Urothelium cell line (cell line): ENCODE measurements at regions not wholly inside any gene's neighbourhood (a gene's known extent, or its start where the extent isn't known, plus 50 kb on each side); places are given as distances from the start of the nearest gene placed in this dataset.

Experiments
- DNase-seq: peaks from one replicate; pipeline ENCODE4 v3.0.0; 2011; ENCODE audit warnings: low spot score, mixed read lengths
- FAIRE-seq: peaks from 2 replicates; lab custom pipeline; 2011; peaks lifted over from hg19 to GRCh38; lab: Jason Lieb, UNC

DNA sequence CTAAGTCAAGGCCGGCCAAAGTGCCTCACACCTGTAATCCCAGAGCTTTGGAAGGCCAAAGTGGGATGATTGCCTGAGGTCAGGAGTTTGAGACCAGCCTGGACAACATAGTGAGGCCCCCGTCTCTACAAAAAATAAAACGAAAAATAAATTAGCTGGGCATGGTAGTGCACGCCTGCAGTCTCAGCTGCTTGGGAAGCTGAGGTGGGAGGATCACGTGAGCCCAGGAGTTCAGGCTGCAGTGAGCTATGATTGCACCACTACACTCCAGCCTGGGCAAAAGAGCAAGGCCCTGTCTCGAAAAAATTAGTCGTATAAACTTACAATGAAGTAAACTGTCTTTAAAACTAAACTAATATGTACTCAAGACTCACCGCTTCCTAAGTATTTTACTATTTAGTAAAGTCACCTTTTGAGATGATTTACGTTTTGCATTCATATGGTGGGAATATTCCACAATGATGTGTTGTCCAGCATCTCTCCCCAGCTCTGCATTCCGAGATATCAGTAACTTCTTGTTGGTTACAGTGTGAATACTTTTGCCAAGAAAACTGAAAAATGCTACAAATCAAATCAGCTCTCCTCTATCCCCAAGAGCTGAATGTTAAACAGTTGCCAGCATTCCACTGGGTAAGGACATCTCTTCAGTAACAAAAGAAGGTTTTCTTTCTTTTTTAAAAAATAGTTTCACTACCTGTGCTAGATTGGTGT lies 84.9 kb upstream of the C21orf91 start:
- no peak for FAIRE-seq

DNA sequence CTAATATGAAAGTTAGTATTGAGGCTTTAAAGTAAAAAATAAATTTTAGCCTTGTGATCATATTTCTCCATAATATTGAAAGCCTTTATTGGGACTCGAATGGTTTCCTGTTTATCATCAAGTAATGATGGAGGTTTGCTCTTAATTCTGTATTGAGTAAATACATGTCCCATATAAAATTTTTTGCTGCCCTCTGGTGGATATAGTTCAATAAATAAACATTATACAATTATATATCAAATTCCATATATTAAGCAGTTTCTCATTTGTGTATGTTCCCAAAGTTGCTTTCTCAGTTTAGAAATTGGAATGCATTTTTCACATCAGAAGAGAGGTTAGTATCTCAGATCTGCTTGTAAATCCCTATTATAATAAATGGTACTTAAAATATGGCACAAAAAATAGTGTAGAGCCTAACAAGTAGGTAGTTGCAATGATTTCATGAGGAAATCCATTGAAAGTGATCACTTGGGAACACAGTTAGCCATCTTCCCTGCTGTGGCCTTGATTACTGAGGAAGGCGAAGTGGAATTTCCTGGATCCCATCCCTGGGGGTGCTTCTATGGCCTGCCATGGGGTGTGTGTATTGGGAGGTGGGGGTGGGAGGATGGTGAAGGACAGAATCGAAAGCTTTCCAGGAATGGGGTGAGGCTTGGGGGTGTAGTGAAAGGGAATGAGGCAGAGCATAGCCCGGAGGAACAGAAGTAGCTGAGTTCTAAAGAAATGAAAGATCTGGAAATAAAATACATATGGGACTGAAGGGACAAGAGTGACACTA lies 84.1 kb upstream of the C21orf91 start:
- no peak for DNase-seq
- no peak for FAIRE-seq

More for the DNA sequence above, 84.9 kb upstream of the C21orf91 start:
- no peak for DNase-seq

- DNase-seq (no peak), FAIRE-seq (no peak)
These were observed 82.4 kb upstream of the C21orf91 start for GRCh38 chr21:17901458-17902079.

DNA sequence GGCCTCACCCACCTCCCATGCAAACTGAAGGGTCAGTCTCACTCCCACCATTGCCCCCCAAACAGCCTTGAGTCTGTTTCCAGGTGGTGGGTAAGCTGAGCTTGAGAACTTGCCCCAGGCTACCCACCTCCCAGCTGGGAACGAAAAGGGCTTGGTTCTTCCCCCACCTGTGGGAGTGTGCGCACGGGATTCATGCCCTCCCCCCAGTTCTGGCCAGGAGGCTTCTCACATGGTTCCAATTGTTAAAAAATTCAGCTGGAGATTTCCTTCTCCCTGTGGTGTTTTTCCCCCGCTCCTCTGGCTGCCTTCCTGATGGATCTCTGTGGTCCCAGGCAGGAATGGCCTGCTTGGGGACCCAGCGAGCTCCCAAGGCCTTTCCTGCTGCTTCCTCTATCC lies 81.8 kb upstream of the C21orf91 start:
- DNase-seq = no peak
- no peak for FAIRE-seq

DNA sequence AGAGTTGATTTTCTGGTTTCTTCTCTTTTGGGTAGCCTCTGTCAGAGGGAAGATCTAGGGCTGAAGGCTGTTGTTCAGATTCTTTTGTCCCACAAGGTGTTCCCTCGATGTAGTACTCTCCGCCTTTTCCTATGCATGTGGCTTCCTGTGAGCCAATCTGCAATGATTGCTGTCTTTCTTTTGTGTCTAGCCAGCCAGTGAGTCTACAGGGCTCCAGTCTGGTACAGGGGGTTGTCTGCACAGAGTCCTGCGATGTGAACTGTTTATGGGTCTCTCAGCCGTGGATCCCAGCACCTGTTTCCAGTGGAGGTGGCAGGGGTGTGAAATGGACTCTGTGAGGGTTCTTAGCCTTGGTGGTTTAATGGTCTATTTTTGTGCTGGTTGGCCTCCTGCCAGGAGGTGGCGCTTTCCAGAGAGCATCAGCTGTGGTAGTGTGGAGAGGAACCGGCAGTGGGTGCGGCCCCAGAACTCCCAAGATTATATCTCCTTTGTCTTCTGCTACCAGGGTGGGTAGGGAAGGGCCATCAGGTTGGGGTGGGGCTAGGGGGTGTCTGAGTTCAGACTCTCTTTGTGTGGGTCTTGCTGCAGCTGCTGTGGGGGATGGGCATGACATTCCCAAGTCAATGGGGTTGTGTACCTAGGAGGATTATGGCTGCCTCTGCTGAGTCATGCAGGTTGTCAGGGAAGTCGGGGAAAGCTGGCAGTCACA lies 81.3 kb upstream of the C21orf91 start:
- FAIRE-seq (no peak), DNase-seq (no peak)

DNA sequence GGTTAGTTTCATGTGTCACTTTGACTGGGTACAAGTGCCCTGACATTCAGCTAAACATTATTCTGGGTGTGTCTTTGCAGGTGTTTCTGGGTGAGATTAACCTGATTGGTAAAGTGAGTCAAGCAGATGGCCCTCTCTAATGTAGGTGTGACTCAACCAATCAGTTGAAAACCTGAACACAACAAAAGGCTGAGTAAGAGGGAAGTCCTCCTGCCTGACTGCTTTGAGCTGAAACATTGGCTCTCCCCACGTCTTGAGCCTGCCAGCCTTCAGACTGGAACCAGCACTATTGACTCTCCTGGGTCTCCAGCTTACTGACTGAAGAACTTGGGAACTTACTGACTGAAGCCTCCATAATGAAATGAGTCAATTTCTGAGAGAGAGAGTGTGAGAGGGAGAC lies 70.0 kb upstream of the C21orf91 start:
- DNase-seq (no peak), FAIRE-seq (no peak)

- DNase-seq = no peak
- FAIRE-seq = no peak
These were observed 50.0 kb upstream of the C21orf91 start for GRCh38 chr21:17869115-17869514.
